ENCODE measurements at regions not wholly inside any gene's neighbourhood (a gene's known extent, or its start where the extent isn't known, plus 50 kb on each side); places are given as distances from the start of the nearest gene placed in this dataset.

- peak overlapping the region; percentile 22 for H3K9ac ChIP-seq (ENCODE audit: low read length)
- H3K4me1 ChIP-seq (ENCODE audit: control insufficient read depth, insufficient read depth, low read length) = peaks cover 14% of the 10 kb centered on the region
- H3K9me3 ChIP-seq (ENCODE audit: control insufficient read depth, low read length) = no peaks in the 10 kb centered on the region
- no peak overlapping the region for H3K4me3 ChIP-seq (ENCODE audit: low read length)
- no peaks in the 10 kb centered on the region for H3K27me3 ChIP-seq (ENCODE audit: control insufficient read depth, insufficient read depth, low read length)
- no peaks in the 10 kb centered on the region for H3K36me3 ChIP-seq (ENCODE audit: control insufficient read depth, insufficient read depth, low read length)
Measured at GRCh38 chr9:2299156-2299842, 284.2 kb downstream of the SMARCA2 start.

- Histone ChIP-seq H3K9me3 (ENCODE audit: control insufficient read depth, low read length) (no peaks in the 10 kb centered on the region), H3K27me3 (ENCODE audit: control insufficient read depth, insufficient read depth, low read length) (no peaks in the 10 kb centered on the region), H3K36me3 (ENCODE audit: control insufficient read depth, insufficient read depth, low read length) (no peaks in the 10 kb centered on the region), H3K9ac (ENCODE audit: low read length) (peak overlapping the region; percentile 22), H3K4me3 (ENCODE audit: low read length) (no peak overlapping the region), H3K4me1 (ENCODE audit: control insufficient read depth, insufficient read depth, low read length) (peaks cover 14% of the 10 kb centered on the region)
Measured at GRCh38 chr9:2299843-2300205, 284.7 kb downstream of the SMARCA2 start.

DNA sequence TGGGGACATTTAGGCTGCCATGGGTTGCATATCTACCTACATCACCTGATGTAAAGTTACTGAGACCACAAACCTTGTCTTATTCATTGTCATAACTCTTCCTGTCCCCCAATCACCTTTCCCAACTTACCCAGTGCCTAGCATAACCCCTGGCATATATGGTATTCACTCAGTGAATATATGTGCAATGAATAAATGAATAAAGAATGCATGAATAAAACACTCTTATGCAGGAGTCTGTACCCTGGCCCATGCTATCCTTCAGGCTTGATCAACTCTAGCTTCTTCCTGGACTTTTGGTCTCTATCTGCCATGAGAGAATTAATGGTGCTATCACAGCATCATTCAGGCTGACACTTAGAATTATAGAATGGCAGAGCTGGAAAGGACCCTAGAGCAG lies 285.2 kb downstream of the SMARCA2 start:
- no peak overlapping the region for H3K4me3 ChIP-seq (ENCODE audit: low read length)
- H3K4me1 ChIP-seq (ENCODE audit: control insufficient read depth, insufficient read depth, low read length) = peaks cover 14% of the 10 kb centered on the region
- no peak overlapping the region for H3K9ac ChIP-seq (ENCODE audit: low read length)
- no peaks in the 10 kb centered on the region for H3K27me3 ChIP-seq (ENCODE audit: control insufficient read depth, insufficient read depth, low read length)
- H3K9me3 ChIP-seq (ENCODE audit: control insufficient read depth, low read length) = no peaks in the 10 kb centered on the region
- no peaks in the 10 kb centered on the region for H3K36me3 ChIP-seq (ENCODE audit: control insufficient read depth, insufficient read depth, low read length)

DNA sequence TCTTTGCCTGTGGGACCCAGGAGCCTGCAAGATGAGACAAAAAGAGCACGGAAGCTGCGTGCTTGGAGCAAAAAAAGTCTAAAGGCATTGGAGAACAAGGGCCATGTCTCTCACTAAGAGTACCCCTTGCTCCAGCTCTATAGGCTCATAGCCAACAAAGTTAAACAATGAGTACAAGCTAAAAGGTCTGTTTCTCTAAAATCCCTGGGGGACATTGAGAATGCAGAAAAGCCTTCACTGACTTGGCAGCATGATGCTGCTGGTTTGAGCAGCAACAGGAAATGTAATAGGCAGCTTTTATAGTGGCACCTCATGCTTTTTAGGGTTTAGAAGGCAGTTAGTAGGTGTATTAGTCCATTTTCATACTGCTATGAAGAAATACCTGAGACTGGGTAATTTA lies 287.5 kb downstream of the SMARCA2 start:
- no peak overlapping the region for H3K9ac ChIP-seq (ENCODE audit: low read length)
- no peaks in the 10 kb centered on the region for H3K27me3 ChIP-seq (ENCODE audit: control insufficient read depth, insufficient read depth, low read length)
- H3K4me1 ChIP-seq (ENCODE audit: control insufficient read depth, insufficient read depth, low read length) = peaks cover 14% of the 10 kb centered on the region
- H3K4me3 ChIP-seq (ENCODE audit: low read length) = no peak overlapping the region
- no peaks in the 10 kb centered on the region for H3K36me3 ChIP-seq (ENCODE audit: control insufficient read depth, insufficient read depth, low read length)
- no peaks in the 10 kb centered on the region for H3K9me3 ChIP-seq (ENCODE audit: control insufficient read depth, low read length)

- no peak overlapping the region for H3K9ac ChIP-seq (ENCODE audit: low read length)
- no peaks in the 10 kb centered on the region for H3K36me3 ChIP-seq (ENCODE audit: control insufficient read depth, insufficient read depth, low read length)
- H3K4me3 ChIP-seq (ENCODE audit: low read length) = no peak overlapping the region
- H3K9me3 ChIP-seq (ENCODE audit: control insufficient read depth, low read length) = no peaks in the 10 kb centered on the region
- no peaks in the 10 kb centered on the region for H3K27me3 ChIP-seq (ENCODE audit: control insufficient read depth, insufficient read depth, low read length)
- H3K4me1 ChIP-seq (ENCODE audit: control insufficient read depth, insufficient read depth, low read length) = peaks cover 14% of the 10 kb centered on the region
Measured at GRCh38 chr9:2303056-2303455, 287.9 kb downstream of the SMARCA2 start.

DNA sequence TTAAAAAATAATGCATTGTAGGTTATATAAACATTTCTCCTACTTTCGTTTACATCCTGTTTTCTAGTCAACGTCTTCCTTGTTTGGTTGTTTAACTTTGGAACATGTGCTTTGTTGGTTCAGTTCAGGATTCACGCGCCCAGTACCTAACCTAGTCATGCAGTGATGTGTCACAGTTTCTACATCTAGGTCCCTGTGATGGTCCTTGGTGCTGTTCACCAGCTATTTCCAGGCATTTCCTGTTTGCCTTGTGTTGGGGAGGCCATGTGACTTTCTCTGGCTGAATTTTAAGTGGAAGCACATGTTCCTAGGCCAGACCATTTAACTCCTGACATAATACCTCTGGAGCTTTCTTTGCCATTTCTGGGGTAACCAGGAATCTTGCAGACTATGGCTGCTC lies 292.3 kb downstream of the SMARCA2 start:
- H3K9me3 ChIP-seq (ENCODE audit: control insufficient read depth, low read length) = no peaks in the 10 kb centered on the region
- H3K36me3 ChIP-seq (ENCODE audit: control insufficient read depth, insufficient read depth, low read length) = no peaks in the 10 kb centered on the region
- no peaks in the 10 kb centered on the region for H3K4me1 ChIP-seq (ENCODE audit: control insufficient read depth, insufficient read depth, low read length)
- no peak overlapping the region for H3K9ac ChIP-seq (ENCODE audit: low read length)
- no peaks in the 10 kb centered on the region for H3K27me3 ChIP-seq (ENCODE audit: control insufficient read depth, insufficient read depth, low read length)
- H3K4me3 ChIP-seq (ENCODE audit: low read length) = no peak overlapping the region

DNA sequence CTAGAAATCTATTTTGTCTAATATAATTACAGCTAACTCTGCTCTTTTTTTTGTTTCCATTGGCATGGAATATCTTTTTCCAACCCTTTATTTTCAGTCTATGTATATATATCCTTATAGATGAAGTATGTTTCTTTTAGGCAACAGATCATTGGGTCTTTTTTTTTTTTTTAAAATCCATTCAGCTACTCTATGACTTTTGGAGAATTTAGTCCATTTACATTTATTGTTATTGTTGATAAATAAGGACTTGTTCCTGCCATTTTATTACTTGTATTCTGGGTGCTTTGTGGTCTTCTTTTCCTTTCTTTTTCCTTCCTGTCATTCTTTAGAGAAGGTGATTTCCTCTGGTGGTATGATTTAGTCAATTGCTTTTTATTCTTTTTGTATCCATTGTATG lies 296.8 kb downstream of the SMARCA2 start:
- H3K36me3 ChIP-seq (ENCODE audit: control insufficient read depth, insufficient read depth, low read length) = no peaks in the 10 kb centered on the region
- H3K9me3 ChIP-seq (ENCODE audit: control insufficient read depth, low read length) = no peaks in the 10 kb centered on the region
- H3K4me3 ChIP-seq (ENCODE audit: low read length) = no peak overlapping the region
- H3K4me1 ChIP-seq (ENCODE audit: control insufficient read depth, insufficient read depth, low read length) = no peaks in the 10 kb centered on the region
- H3K9ac ChIP-seq (ENCODE audit: low read length) = no peak overlapping the region
- no peaks in the 10 kb centered on the region for H3K27me3 ChIP-seq (ENCODE audit: control insufficient read depth, insufficient read depth, low read length)

- H3K36me3 ChIP-seq (ENCODE audit: control insufficient read depth, insufficient read depth, low read length) = no peaks in the 10 kb centered on the region
- no peak overlapping the region for H3K9ac ChIP-seq (ENCODE audit: low read length)
- H3K4me3 ChIP-seq (ENCODE audit: low read length) = no peak overlapping the region
- no peaks in the 10 kb centered on the region for H3K4me1 ChIP-seq (ENCODE audit: control insufficient read depth, insufficient read depth, low read length)
- no peaks in the 10 kb centered on the region for H3K9me3 ChIP-seq (ENCODE audit: control insufficient read depth, low read length)
- H3K27me3 ChIP-seq (ENCODE audit: control insufficient read depth, insufficient read depth, low read length) = no peaks in the 10 kb centered on the region
Measured at GRCh38 chr9:2313512-2313911, 298.4 kb downstream of the SMARCA2 start.

GRCh38 chr9:2317591-2317990 lies 302.4 kb downstream of the SMARCA2 start:
- Histone ChIP-seq H3K4me1 (ENCODE audit: control insufficient read depth, insufficient read depth, low read length) (no peaks in the 10 kb centered on the region), H3K9ac (ENCODE audit: low read length) (no peak overlapping the region), H3K9me3 (ENCODE audit: control insufficient read depth, low read length) (no peaks in the 10 kb centered on the region), H3K27me3 (ENCODE audit: control insufficient read depth, insufficient read depth, low read length) (no peaks in the 10 kb centered on the region), H3K36me3 (ENCODE audit: control insufficient read depth, insufficient read depth, low read length) (no peaks in the 10 kb centered on the region), H3K4me3 (ENCODE audit: low read length) (no peak overlapping the region)

DNA sequence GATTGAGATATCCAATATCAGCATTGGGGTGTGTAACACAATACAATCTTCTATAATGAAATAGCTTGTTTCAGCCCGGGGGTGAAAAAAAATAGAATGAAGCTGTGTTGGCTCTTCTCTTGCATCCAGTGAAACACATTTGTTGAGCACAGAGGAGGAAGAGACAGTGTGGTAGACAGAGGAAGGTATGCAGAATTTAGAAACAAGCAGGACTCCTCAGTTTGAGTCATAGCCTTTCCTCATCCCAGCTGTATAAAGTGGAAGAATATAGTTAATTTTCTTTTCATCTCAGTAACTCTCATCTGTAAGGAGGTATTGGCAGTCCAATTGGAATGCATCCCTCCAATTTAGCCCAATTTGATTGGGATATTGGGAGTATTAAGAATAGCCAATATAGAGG lies 302.2 kb upstream of the VLDLR start:
- Histone ChIP-seq H3K4me3 (ENCODE audit: low read length) (no peak overlapping the region), H3K27me3 (ENCODE audit: control insufficient read depth, insufficient read depth, low read length) (no peaks in the 10 kb centered on the region), H3K9me3 (ENCODE audit: control insufficient read depth, low read length) (no peaks in the 10 kb centered on the region)

DNA sequence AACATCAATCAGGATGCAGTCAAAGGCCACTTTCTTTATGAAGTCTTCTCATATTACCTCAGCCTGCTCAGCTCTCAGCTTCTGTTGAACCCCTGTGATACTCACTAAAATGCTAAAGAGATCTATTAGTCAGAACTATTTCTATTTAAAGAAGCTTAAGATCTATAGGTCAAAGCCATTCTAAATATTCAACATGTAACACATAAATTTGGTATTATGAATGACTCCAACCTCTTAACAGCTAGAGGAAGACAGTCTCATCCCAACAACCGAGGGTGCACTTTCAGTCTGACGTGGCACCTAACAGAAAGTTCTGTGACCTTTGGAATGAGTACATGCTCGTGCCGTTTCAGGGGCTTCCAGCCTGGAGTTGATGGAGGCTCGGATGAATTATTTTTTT lies 301.5 kb upstream of the VLDLR start:
- no peaks in the 10 kb centered on the region for H3K27me3 ChIP-seq (ENCODE audit: control insufficient read depth, insufficient read depth, low read length)
- no peak overlapping the region for H3K4me3 ChIP-seq (ENCODE audit: low read length)
- no peak overlapping the region for H3K9ac ChIP-seq (ENCODE audit: low read length)
- no peaks in the 10 kb centered on the region for H3K4me1 ChIP-seq (ENCODE audit: control insufficient read depth, insufficient read depth, low read length)
- H3K9me3 ChIP-seq (ENCODE audit: control insufficient read depth, low read length) = no peaks in the 10 kb centered on the region
- no peaks in the 10 kb centered on the region for H3K36me3 ChIP-seq (ENCODE audit: control insufficient read depth, insufficient read depth, low read length)

More for the DNA sequence above, 302.2 kb upstream of the VLDLR start:
- Histone ChIP-seq H3K4me1 (ENCODE audit: control insufficient read depth, insufficient read depth, low read length) (no peaks in the 10 kb centered on the region), H3K9ac (ENCODE audit: low read length) (no peak overlapping the region), H3K36me3 (ENCODE audit: control insufficient read depth, insufficient read depth, low read length) (no peaks in the 10 kb centered on the region)

DNA sequence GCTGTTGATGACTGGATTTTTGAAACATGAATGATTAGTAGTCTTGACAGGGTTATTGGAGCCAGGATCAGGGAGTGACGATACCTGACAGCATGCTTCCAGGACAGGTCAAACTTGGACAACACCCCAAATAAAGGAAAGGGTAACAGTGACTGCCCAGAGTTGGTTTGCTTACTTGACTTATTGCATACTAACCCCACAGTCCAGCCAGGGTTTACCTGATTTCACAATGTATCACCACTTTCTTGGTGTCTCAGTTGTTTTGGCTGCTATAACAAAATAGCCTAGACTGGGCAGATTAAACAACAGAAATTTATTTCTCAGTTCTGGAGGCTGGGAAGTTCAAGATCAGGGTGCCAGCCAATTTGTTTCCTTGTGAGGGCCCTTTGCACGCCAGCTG lies 301.0 kb upstream of the VLDLR start:
- no peaks in the 10 kb centered on the region for H3K9me3 ChIP-seq (ENCODE audit: control insufficient read depth, low read length)
- no peaks in the 10 kb centered on the region for H3K36me3 ChIP-seq (ENCODE audit: control insufficient read depth, insufficient read depth, low read length)
- no peaks in the 10 kb centered on the region for H3K27me3 ChIP-seq (ENCODE audit: control insufficient read depth, insufficient read depth, low read length)
- H3K9ac ChIP-seq (ENCODE audit: low read length) = no peak overlapping the region
- H3K4me1 ChIP-seq (ENCODE audit: control insufficient read depth, insufficient read depth, low read length) = no peaks in the 10 kb centered on the region
- no peak overlapping the region for H3K4me3 ChIP-seq (ENCODE audit: low read length)

Measured in mucosa of stomach (tissue), 1 donor.